ENCODE measurements at regions not wholly inside any gene's neighbourhood (a gene's known extent, or its start where the extent isn't known, plus 50 kb on each side); places are given as distances from the start of the nearest gene placed in this dataset.

- no peak for TF ChIP-seq CTCF (IDR thresholded peaks at IDR 0.05)
- TF ChIP-seq SIN3A (IDR thresholded peaks at IDR 0.05; ENCODE audit: borderline replicate concordance, insufficient read depth, low read depth, low read length): no peak
- POLR2A ChIA-PET: no interaction called here
- no TSS peak for BruUV-seq (replicated peaks)
- no peak for DNase-seq (ENCODE audit: low read depth, low spot score)
- Histone ChIP-seq H3K27me3 (ENCODE audit: control insufficient read depth, insufficient read depth, low read length) (no peaks in the 10 kb centered on the region), H3K4me3 (ENCODE audit: low read depth in 2 of 2, low read length in 2 of 2) (no peak overlapping the region), H3K36me3 (ENCODE audit: control insufficient read depth, insufficient read depth, low read length) (no peaks in the 10 kb centered on the region), H3K4me1 (ENCODE audit: control insufficient read depth, insufficient read depth, low read length) (no peaks in the 10 kb centered on the region), H3K27ac (ENCODE audit: low read length) (no peak overlapping the region), H3K9me3 (ENCODE audit: control insufficient read depth, insufficient read depth, low read depth, low read length) (no peaks in the 10 kb centered on the region)
- CTCF ChIA-PET: no interaction called here
- no peak for ATAC-seq
- intact Hi-C loops (cut with micrococcal nuclease; ENCODE audit: unreplicated experiment): no loop called here
- in situ Hi-C loops (cut with HindIII; ENCODE audit: low pct_unique_long_range_greater_than_20kb, low sequenced_read_pairs): no loop called here
Observed at GRCh38 chr1:71311376-71311775, 230.5 kb upstream of the ZRANB2 start.

GRCh38 chr1:71307451-71307850, 226.6 kb upstream of the ZRANB2 start:
- no peak for TF ChIP-seq POLR2AphosphoS5 (IDR thresholded peaks at IDR 0.05; ENCODE audit: low read depth, low read length)
- no peak for TF ChIP-seq TCF7L2 (IDR thresholded peaks at IDR 0.05; ENCODE audit: low read depth, low read length)
- TF ChIP-seq SIN3A (IDR thresholded peaks at IDR 0.05; ENCODE audit: borderline replicate concordance, insufficient read depth, low read depth, low read length): no peak
- TF ChIP-seq CTCF (IDR thresholded peaks at IDR 0.05): no peak
- TF ChIP-seq REST (IDR thresholded peaks at IDR 0.05; ENCODE audit: insufficient read depth in 1 of 2, low read depth in 2 of 2, low read length in 1 of 2): no peak
- ATAC-seq (no peak), DNase-seq (ENCODE audit: low read depth, low spot score) (no peak)
- ChIA-PET POLR2A (no interaction called here), CTCF (no interaction called here)
- no peak overlapping the region for H3K4me3 ChIP-seq (ENCODE audit: low read depth in 2 of 2, low read length in 2 of 2)
- no peaks in the 10 kb centered on the region for H3K36me3 ChIP-seq (ENCODE audit: control insufficient read depth, insufficient read depth, low read length)
- in situ Hi-C loops (cut with HindIII; ENCODE audit: low pct_unique_long_range_greater_than_20kb, low sequenced_read_pairs) (no loop called here), intact Hi-C loops (cut with micrococcal nuclease; ENCODE audit: unreplicated experiment) (no loop called here)
- H3K27ac ChIP-seq (ENCODE audit: low read length): no peak overlapping the region
- BruUV-seq (replicated peaks): no TSS peak
- H3K9me3 ChIP-seq (ENCODE audit: control insufficient read depth, insufficient read depth, low read depth, low read length): no peaks in the 10 kb centered on the region
- no peaks in the 10 kb centered on the region for H3K27me3 ChIP-seq (ENCODE audit: control insufficient read depth, insufficient read depth, low read length)
- H3K4me1 ChIP-seq (ENCODE audit: control insufficient read depth, insufficient read depth, low read length): no peaks in the 10 kb centered on the region

- Histone ChIP-seq H3K36me3 (ENCODE audit: control insufficient read depth, insufficient read depth, low read length) (no peaks in the 10 kb centered on the region), H3K4me3 (ENCODE audit: low read depth in 2 of 2, low read length in 2 of 2) (no peak overlapping the region), H3K27me3 (ENCODE audit: control insufficient read depth, insufficient read depth, low read length) (no peaks in the 10 kb centered on the region), H3K4me1 (ENCODE audit: control insufficient read depth, insufficient read depth, low read length) (no peaks in the 10 kb centered on the region), H3K9me3 (ENCODE audit: control insufficient read depth, insufficient read depth, low read depth, low read length) (no peaks in the 10 kb centered on the region), H3K27ac (ENCODE audit: low read length) (no peak overlapping the region)
- no TSS peak for BruUV-seq (replicated peaks)
- DNase-seq (ENCODE audit: low read depth, low spot score): no peak
- POLR2A ChIA-PET: no interaction called here
- in situ Hi-C loops (cut with HindIII; ENCODE audit: low pct_unique_long_range_greater_than_20kb, low sequenced_read_pairs): no loop called here
- CTCF ChIA-PET: no interaction called here
- no peak for TF ChIP-seq REST (IDR thresholded peaks at IDR 0.05; ENCODE audit: insufficient read depth in 1 of 2, low read depth in 2 of 2, low read length in 1 of 2)
- no peak for TF ChIP-seq POLR2AphosphoS5 (IDR thresholded peaks at IDR 0.05; ENCODE audit: low read depth, low read length)
- no peak for TF ChIP-seq SIN3A (IDR thresholded peaks at IDR 0.05; ENCODE audit: borderline replicate concordance, insufficient read depth, low read depth, low read length)
- TF ChIP-seq CTCF (IDR thresholded peaks at IDR 0.05): no peak
- TF ChIP-seq TCF7L2 (IDR thresholded peaks at IDR 0.05; ENCODE audit: low read depth, low read length): no peak
- intact Hi-C loops (cut with micrococcal nuclease; ENCODE audit: unreplicated experiment): no loop called here
- no peak for ATAC-seq
Observed at GRCh38 chr1:71304125-71304524, 223.3 kb upstream of the ZRANB2 start.
